ENCODE measurements at regions not wholly inside any gene's neighbourhood (a gene's known extent, or its start where the extent isn't known, plus 50 kb on each side); places are given as distances from the start of the nearest gene placed in this dataset.

DNA sequence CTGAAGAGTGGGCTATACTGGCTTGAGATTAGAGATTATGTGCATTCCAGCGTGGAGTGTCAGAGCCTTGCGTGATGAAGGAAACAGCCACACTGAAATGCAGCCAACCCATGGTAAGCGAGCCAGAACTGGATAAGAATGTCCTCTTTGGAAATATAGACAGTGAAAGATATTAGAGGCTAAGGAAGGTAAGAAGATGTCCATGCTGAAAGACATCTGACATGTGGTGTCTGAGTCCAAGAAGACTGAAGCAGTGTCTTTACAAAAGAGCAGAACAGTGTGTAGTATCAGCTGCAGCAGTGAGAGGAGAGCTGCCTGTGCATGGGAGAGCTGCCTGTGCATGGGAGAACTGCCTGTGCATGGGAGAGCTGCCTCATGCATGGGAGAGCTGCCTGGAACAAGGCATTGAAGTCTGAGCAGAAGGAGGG lies 672.2 kb downstream of the DIPK2A start:
- TF ChIP-seq, protein P1, sequence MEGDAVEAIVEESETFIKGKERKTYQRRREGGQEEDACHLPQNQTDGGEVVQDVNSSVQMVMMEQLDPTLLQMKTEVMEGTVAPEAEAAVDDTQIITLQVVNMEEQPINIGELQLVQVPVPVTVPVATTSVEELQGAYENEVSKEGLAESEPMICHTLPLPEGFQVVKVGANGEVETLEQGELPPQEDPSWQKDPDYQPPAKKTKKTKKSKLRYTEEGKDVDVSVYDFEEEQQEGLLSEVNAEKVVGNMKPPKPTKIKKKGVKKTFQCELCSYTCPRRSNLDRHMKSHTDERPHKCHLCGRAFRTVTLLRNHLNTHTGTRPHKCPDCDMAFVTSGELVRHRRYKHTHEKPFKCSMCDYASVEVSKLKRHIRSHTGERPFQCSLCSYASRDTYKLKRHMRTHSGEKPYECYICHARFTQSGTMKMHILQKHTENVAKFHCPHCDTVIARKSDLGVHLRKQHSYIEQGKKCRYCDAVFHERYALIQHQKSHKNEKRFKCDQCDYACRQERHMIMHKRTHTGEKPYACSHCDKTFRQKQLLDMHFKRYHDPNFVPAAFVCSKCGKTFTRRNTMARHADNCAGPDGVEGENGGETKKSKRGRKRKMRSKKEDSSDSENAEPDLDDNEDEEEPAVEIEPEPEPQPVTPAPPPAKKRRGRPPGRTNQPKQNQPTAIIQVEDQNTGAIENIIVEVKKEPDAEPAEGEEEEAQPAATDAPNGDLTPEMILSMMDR (IDR thresholded peaks at IDR 0.05) = no peak
- TF ChIP-seq POLR2AphosphoS5 (IDR thresholded peaks at IDR 0.05) = no peak
- TF ChIP-seq POLR2A (IDR thresholded peaks at IDR 0.05) = no peak
